NCI-H2196 (cell line): ENCODE measurements at regions not wholly inside any gene's neighbourhood (a gene's known extent, or its start where the extent isn't known, plus 50 kb on each side); places are given as distances from the start of the nearest gene placed in this dataset.
"Not testable (repeated sequence)": the region's sequence is repeated elsewhere in the genome, so short reads cannot be mapped to it uniquely, and the experiment has no call there.

Source experiments
- DNase-seq: peaks from one replicate; lab custom pipeline; 2025; ENCODE audit not compliant: unreplicated experiment; lab: John Stamatoyannopoulos, UW

DNA sequence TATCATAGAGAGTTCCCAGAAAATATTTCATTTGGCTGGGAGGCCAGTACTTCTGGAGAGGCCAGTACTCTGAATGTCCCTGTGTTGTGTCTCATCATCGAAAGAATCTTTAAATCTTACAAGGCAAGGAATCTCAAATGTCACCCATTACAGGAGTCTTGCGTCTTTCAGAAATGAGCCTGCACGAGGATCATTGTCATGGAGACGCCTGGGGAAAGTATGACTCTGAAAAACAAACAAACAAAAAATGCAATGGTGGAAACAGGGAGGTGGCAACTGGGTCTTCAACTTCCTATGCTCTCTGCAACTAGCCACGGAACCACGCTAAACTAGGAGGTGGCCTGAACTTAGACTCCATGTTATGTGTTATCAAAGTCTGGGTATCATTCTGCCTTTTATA lies 804.6 kb downstream of the EPHA3 start:
- no peak for DNase-seq

DNA sequence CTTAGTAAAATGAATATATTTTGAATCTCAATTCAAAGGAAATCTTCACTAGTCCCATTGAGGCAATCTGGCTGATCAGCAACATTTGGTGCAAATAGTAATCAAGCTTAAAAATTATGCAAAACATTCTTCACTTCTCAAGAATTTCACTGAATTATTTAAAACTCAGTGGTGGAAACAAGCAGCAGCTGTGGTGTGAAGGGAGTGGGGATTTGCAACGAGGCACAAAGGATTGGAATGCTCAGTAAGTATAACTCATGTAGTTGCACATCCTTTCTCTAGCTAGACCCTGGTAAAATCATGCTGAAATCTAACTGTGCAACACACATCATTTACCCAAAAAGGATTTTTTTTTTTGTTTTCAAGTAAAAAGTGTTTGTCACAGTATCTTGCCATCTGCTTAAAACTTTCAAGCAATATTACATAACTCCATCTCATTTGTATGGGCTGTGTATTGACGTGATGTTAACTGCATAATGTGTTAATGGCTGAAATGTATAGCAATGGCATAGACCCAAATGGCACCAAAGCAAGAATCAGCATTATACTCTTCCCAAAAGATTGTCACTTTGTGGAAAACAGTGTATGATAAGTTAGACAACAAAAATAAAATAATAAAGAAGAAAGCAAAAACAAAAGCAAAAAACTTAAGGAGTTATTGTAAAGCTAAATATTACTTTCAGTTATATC lies 816.6 kb downstream of the EPHA3 start:
- no peak for DNase-seq

DNA sequence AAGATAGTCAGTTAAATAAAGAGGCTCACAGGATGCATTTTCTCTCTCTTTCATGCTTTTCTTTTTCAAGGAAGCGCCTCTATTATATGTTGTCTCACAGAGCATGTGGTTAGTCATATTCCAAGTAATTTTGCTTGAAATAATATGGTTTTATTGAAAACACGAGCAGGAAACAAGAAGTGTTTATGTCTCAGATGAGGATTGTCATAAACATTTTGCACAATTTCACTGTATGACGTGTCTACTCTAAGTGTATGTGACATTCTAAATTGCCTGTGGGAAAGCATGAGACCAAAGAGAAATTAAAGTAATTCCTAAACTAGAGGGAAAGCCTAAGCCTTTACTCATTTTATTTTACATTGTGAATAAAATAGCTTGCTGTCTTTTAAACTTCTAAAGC lies 818.6 kb downstream of the EPHA3 start:
- no peak for DNase-seq

DNA sequence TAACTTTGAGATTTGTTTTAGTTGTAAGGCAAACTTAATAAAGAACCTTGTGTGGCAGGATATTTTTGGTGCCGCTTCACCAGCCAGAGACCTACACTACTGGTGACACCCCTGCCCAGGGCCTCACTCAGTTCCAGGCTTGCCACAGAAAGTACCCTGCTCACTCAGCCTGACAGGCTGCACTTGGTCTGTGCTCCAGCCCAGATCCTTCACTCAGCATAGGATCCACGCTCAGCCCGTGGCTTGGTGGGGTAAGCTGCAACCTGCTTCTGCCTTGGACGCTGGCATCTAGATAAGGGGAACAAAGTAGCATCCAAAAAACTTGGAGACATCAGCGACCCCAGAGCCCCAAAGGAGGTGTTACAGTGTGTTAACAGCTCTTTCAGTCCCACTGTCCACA lies 825.5 kb downstream of the EPHA3 start:
- DNase-seq = no peak

DNA sequence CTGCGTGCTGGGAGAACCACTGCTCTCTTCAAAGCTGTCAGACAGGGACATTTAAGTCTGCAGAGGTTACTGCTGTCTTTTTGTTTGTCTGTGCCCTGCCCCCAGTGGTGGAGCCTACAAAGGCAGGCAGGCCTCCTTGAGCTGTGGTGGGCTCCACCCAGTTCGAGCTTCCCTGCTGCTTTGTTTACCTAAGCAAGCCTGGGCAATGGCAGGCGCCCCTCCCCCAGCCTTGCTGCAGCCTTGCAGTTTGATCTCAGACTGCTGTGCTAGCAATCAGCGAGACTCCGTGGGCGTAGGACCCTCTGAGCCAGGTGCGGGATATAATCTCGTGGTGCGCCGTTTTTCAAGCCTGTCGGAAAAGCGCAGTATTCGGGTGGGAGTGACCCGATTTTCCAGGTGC lies 837.0 kb downstream of the EPHA3 start:
- DNase-seq = not testable (repeated sequence)

DNA sequence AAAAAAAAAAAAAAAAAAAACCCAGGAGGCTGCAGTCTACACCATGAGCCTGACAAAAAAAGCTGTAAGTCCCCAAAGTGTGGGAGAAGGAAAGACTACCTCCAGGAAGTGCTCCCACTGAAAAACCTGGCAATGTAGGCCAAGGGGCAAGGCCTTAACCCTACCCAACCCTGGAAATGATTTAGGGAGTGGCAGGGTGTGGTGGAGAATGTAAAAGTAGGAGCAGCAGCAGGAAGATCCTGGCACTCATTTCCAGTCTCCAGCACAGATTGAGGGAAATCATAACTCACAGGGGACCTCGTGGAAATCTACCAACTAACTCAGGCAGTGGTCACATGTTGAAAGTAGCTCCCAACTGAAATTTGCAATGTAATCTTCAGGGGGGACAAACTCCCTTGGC lies 839.5 kb downstream of the EPHA3 start:
- DNase-seq = no peak

DNA sequence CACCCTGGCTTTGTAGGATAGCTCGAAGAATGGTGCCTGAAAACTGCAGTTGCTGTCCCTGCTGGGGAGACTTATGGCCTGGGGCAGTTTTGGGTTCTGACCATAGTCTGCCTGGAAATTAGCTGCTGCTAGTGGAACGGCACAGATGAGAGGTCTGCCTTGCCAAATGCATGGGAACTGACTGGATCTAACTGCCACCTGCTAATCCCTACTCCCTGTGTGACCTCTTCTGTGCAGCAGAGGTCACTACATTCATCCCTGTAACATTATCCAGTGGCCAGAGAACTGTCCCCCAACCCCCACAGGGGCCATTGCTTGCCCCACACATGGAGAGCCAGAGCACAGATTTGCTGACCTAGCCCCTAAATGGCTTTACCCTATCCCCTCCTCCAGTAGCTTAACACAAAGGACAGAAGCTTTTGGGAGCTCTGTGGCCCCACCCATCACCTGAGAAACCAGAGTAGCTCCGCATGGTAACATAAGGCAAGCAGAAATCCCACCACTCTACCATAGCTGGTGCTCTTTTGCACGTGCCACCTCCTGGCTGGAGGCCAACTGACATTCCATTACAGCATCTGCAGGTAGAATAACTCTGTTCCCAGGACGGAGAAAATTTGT lies 840.0 kb downstream of the EPHA3 start:
- DNase-seq = no peak

DNA sequence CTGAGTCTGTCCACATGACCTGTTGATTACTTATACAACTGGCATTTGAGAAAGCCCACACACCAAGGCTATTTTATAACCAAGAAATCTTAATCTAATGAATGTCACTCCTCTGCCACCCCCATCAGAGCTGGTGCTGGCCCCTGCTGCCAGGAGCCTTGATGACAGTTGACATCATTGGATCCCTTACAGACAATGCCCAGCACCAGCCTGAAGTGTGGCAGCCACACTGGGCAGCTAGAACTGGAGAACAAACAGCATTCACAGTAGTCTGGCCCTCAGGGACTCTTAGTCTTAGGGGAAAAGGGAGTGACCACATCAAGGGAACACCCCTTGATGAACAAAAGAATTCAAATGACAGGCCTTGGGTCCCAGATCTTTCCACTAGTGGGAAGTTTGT lies 840.6 kb downstream of the EPHA3 start:
- DNase-seq = no peak

DNA sequence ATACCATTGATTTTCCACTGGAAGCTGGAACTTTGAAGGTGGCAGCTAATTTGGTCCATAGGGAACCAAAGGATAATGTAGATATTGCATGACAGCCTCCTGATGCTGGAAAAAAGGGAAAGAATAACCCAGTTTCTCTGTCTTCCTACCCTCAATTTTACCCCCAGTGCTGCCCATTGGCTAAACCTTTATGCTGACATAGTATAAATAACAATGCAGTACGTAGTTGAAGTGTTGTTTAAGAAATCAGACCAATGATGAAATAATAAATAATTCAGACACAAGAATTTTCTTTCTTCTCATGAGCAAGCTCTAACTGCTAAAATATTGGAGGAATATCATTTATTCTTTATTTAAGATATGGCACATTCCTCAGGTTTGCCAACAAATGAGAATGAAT lies 843.4 kb downstream of the EPHA3 start:
- DNase-seq = no peak

DNA sequence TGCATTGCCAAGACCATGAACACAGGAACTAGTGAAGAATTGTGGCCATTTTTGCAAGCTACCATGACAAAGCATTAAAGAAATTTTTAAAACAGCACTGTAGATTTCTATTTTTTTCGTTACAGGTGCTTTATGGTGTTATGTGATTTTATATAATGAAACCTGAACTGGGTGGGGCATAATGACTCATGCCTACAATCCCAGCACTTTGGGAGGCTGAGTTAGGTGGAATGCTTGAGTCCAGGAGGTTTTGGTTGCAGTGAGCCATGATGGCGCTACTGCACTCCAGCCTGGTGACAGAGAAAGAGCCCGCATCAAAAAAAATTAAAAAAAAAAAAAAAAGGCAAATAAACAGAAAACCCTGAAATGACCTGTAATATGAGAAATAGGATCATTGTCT lies 846.7 kb downstream of the EPHA3 start:
- DNase-seq = no peak

DNA sequence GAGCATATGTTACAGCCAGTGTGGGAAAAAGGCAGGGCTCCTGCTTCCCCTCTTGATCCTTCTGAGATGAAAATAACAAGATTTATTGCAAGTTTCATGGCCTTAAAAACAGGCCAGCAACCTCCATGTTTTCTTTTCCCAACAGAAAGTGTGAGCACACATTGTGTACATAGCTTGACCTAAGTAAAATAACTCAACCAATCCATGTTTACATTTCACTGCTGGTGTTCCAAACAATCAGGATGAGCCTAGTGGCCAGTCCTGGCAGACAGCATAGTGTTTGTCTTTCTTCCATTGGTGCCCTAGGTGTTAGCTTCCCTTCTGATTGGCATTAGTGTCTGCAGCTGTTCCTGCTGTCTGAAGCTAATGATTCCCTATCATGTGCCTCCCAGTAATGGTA lies 847.7 kb downstream of the EPHA3 start:
- DNase-seq = no peak

DNA sequence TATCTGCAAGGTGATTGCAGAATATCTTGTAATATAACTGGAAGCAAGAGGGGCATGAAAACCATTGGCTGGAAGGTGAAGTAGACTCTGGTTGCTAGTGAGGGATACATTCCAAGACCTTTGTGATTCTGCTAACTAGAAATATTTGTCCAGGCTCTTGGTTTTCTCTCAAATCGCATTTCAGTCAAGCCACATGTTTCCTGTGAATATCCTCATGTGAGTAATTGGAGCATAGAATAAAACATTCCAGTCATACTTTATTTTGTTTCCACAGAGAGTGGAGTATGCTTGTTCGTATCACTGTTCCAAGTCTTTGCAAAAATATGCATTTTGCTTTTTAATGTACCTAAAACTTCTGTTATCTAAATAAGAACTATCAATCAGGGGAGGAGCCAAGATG lies 850.0 kb downstream of the EPHA3 start:
- no peak for DNase-seq

DNA sequence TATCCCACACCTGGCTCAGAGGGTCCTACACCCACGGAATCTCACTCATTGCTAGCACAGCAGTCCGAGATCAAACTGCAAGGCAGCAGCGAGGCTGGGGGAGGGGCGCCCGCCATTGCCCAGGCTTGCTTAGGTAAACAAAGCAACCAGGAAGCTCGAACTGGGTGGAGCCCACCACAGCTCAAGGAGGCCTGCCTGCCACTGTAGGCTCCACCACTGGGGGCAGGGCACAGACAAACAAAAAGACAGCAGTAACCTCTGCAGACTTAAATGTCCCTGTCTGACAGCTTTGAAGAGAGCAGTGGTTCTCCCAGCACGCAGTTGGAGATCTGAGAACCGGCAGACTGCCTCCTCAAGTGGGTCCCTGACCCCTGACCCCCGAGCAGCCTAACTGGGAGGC lies 850.7 kb downstream of the EPHA3 start:
- DNase-seq = not testable (repeated sequence)

DNA sequence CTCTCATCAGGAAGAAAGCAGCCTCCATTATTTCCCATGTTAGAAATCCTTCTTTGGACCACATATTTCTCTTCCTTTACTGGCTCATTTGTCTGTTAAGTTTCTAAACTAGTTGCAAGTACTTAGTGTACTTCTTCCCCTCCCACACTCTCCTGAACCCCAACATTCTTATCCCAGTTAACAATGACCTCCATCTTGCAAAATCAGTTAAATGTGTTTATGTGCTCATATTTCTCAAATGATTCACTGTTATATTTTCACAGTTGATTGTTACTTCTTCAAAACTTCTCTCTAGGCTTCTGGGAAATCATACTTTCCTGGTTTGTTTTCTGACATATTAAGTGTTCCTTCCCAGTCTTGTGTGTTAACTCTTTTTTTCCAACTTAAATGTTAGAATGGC lies 856.9 kb downstream of the EPHA3 start:
- DNase-seq = no peak

DNA sequence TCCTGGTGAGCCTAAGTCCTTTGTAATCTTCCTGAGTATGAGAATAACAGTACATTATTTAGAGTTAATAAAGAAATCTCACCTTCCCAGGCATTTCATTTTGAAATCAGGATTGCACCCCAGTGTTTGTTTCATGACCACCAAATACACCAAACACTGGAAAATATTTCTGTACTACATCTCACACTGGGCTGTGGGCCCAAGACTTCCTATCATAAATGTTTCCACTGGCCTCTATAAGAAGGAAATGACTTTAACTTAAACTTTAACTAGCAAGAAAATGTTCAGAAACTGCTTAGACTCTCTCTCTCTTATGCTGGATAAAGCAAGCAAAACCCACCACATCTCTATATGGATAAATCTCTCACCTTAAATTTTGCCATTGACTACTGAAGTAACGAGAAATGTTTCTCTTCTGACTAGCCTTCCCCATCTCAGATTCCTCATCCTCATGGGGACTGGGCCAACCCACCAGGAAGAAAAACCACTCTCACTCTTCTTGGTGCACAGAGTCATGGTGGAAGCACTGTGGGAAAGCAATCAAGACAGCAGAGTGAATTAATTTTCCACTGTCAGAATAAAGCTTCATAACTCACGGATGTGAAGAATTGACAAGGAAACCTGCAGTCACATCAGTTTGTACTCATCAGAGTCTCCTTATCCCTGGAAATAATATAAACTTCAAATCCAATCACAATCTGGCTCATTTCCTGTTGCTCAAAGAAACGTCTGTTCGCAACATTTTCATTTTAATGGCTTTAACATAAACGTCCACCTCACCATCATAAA lies 859.6 kb downstream of the EPHA3 start:
- no peak for DNase-seq

DNA sequence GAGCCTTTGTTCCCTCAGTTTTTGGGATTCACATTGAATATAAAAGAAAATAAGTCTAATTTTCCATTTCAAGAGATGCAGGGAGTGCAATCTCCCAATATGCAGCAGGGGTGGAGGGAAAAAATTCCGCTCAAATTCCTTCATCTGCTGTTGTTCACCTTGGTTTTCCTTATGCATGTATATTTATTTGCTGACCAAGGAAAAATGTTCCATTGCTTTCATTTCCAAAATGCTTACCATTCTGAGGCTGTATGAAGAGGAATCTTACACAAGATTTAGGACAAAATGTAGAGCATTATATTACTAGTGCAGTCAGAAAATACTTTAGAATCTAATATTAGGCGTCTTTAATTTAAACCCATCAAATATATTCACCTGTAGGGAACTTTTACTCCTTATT lies 863.9 kb downstream of the EPHA3 start:
- DNase-seq = no peak

DNA sequence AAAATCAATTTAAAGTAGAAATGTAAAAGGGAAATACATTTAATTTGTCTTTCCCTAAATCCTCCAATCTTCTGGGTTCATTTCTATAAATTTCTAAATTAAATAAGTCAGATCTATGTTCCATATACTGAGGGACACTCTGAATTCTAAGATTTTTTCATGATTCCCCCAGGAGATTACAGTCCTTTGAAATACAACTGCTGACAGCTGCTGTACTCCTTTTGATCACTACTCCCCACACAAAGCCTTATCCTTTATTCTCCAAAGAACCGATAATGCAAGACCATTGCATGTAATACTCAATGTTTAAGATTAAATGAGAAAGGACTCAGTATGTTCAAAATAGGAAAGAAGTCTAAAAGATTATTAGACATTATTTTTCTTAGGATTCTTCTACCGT lies 865.7 kb downstream of the EPHA3 start:
- no peak for DNase-seq

DNA sequence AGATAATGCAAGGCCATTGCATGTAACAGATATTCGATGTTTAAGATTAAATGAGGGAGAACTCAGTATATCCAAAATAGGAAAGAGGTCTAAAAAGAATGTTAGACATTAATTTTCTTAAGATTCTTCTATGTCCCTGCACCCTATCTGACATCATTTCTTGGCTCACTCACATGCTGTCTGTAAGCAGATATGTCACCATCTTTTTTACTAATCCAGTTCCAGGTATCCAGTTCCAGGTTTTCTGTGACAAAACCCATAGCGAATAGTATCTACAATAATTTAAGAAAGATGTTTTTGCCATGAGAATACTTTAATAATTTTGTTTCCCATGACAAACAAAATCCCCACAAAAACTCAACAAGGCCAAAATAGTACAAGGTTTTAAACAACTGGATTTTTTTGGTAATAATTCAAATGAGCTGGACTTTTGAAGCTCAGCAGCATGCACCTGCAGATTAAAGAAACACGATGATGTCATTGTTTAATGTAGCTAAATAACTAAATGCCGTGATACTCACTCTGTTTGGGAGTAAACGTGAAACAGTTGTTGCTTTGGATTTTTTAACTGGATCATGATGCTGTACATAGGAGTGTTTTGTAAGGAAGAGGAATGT lies 867.6 kb downstream of the EPHA3 start:
- DNase-seq = no peak

DNA sequence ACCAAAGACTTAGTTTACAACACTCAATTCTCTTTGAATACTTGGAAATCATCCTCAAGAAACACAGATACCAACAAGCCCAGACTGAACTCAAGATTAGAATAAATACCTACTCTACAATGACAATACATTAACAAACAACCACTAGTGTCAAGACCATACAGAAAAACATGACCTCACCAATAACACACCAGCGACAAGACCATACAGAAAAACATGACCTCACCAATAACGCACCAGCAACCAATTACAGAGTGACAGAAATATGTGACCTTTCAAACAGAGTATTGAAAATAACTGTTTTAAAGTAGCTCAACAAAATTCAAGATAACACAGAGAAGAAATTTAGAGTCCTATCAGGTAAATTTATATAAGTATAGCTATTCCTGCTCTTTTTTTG lies 876.0 kb downstream of the EPHA3 start:
- DNase-seq = no peak

DNA sequence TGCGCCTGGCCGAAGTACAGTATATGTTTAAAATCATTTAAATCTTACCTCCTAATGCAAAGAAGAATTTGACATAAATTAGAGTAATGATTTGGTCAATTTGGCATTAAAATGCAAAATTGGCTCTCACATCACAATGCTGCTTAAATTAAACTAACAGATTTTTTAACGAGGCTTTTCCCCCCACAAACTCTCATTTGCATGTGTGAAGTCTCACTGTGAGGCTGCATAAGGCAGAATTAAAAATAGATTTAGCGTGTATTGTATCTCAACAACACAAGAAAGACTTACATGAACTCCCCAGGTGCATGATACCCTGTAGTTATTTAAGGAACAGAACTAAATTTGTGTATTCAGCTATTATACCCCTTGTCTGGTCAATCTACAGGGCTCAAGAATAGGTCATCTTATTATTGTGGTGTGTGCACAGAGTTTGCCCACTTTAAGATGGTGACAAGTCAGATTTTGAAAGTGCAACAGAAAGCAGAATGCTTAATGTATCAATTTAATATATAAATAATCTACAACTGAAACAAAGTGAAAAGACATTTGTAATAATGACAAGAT lies 897.9 kb downstream of the EPHA3 start:
- no peak for DNase-seq

DNA sequence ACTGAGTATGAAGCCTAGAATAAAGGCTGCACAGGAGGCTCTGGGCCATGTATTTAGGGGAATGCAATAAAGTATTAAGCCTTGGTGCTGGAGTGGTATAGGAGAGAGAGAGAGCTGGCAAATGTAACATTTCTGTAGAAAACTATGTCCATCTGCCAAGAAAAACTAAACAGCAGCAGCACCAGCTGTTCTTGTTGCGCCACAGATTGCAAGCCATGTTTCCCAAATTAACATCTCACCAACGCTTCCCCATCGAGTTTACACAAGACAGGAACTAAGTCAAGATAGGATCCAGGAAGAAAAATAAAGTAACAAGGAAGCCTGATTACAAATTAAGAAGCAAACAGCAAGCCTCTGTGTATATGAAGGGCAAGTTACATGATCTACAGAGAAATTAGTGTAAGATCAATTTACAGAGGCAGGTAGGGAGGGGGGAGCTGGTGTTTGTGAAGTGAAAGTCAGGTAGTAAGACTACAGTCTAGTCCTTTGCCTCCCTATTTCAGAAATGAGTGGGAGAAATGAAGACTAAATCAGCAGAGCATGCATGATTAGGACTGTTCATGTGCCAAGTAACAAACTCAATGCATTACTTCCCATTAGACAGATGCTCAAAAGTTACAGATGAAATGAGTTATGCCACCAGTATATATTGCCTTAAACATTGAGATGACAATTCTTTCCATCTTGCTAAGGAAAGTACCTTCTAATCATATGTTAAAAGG lies 900.5 kb downstream of the EPHA3 start:
- no peak for DNase-seq
